ENCODE measurements at regions not wholly inside any gene's neighbourhood (a gene's known extent, or its start where the extent isn't known, plus 50 kb on each side); places are given as distances from the start of the nearest gene placed in this dataset.

DNA sequence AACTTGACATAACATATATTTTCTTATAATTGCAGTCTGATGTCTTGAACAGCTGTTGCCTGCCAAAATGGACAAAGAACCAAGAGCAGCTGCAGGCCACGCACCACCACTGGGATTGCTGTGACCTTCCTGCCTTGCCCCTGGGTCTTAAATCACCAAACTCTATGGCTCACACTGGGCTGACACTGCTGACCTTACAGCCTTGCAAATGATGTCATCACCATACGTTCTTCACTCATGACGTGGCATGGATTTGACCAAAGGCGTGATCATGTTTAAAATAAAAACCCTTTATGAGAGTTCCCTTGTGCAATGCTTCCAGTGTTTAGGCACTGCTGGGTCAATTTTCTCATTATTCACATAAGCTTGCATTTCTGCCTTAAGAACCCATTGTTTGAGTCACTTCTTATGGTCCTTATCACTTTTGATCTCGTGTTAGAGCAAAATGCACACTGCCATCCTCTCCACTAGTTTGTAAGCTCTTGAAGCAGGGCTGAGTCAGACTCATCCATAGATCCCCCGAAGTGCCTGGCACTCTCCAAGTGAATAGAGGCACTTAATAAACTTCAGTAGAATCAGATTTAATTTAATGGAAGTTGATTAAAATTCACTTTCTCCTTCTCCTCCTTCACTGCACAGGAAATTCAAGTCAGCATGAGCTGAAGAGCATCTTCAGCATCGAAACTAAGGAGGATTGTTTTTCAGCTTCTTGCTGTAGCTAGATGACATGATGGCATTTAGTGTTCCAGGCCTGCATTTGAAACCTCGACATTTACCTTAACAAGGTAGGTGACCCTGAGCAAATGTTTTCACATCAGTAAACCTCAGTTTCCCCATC, 132.4 kb upstream of the PZP start:
- TF ChIP-seq, protein P1, sequence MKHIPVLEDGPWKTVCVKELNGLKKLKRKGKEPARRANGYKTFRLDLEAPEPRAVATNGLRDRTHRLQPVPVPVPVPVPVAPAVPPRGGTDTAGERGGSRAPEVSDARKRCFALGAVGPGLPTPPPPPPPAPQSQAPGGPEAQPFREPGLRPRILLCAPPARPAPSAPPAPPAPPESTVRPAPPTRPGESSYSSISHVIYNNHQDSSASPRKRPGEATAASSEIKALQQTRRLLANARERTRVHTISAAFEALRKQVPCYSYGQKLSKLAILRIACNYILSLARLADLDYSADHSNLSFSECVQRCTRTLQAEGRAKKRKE (CRISPR knock-in tag; IDR thresholded peaks at IDR 0.05; ENCODE audit: low read depth): no peak
- TF ChIP-seq MAX (IDR thresholded peaks at IDR 0.05): no peak
- TF ChIP-seq EP300 (IDR thresholded peaks at IDR 0.05): no peak
- TF ChIP-seq CTCF (IDR thresholded peaks at IDR 0.05): no peak
- no peak for TF ChIP-seq CBX2 (IDR thresholded peaks at IDR 0.05; ENCODE audit: borderline replicate concordance, low read depth)
- no peak for TF ChIP-seq PHF8 (IDR thresholded peaks at IDR 0.05; ENCODE audit: borderline replicate concordance, low read depth)
- TF ChIP-seq RAD21 (conservative IDR thresholded peaks at IDR 0.05 in 1 of 2, IDR thresholded peaks at IDR 0.05 in 1 of 2): no peak

All from A549 (cell line).